ENCODE measurements at regions not wholly inside any gene's neighbourhood (a gene's known extent, or its start where the extent isn't known, plus 50 kb on each side); places are given as distances from the start of the nearest gene placed in this dataset.

- TF ChIP-seq EP300 (IDR thresholded peaks at IDR 0.05) = no peak
- no peak for TF ChIP-seq CTCF (IDR thresholded peaks at IDR 0.05)
- TF ChIP-seq POLR2A (IDR thresholded peaks at IDR 0.05) = no peak
Measured at GRCh38 chr20:17874271-17875105, 94.1 kb downstream of the SNX5 start.
